HG03432 (cell line): ENCODE measurements at regions not wholly inside any gene's neighbourhood (a gene's known extent, or its start where the extent isn't known, plus 50 kb on each side); places are given as distances from the start of the nearest gene placed in this dataset.

Experiments
- ATAC-seq: cut with Tn5 transposase; IDR thresholded peaks from one replicate; pipeline ENCODE4 v1.9.1; 2021; ENCODE audit warnings: mild to moderate bottlenecking, moderate library complexity; ENCODE audit not compliant: unreplicated experiment

GRCh38 chr3:197352382-197352781, 54.0 kb upstream of the DLG1 start:
- no peak for ATAC-seq

- no peak for ATAC-seq
Observed at GRCh38 chr3:197350446-197350845, 52.0 kb upstream of the DLG1 start.

- no peak for ATAC-seq
Observed at GRCh38 chr3:197349368-197349767, 51.0 kb upstream of the DLG1 start.
